ENCODE measurements at regions not wholly inside any gene's neighbourhood (a gene's known extent, or its start where the extent isn't known, plus 50 kb on each side); places are given as distances from the start of the nearest gene placed in this dataset.

DNA sequence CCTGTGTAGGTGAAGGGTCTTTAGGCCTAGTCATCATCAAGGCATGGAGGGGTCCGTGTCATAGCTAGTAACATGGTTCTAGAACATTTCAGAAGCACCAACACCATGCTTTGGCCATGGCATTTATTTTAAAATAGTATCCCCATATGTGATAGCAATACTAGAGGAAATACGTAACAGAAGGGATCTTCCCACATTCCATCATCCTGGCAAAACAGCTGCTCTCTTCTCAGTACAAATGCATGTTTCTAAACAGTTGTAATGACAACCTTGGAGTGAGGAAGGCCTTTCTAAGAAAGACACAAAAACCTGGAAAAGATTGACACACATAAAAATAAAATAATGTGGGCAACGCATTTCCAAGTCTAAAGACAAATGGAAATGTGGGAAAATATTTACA lies 97.6 kb downstream of the GADD45G start:
- intact Hi-C loops (cut with DNase I) = no loop called here
- Histone ChIP-seq H3K27me3 (no peaks in the 10 kb centered on the region), H3K27ac (no peak overlapping the region), H3K36me3 (no peaks in the 10 kb centered on the region), H3K4me1 (peaks cover 0 to 10% of the 10 kb centered on the region in 2 donors), H3K9me3 (no peaks in the 10 kb centered on the region), H3K4me3 (no peak overlapping the region)
- no peak for DNase-seq
- TF ChIP-seq, protein P1, sequence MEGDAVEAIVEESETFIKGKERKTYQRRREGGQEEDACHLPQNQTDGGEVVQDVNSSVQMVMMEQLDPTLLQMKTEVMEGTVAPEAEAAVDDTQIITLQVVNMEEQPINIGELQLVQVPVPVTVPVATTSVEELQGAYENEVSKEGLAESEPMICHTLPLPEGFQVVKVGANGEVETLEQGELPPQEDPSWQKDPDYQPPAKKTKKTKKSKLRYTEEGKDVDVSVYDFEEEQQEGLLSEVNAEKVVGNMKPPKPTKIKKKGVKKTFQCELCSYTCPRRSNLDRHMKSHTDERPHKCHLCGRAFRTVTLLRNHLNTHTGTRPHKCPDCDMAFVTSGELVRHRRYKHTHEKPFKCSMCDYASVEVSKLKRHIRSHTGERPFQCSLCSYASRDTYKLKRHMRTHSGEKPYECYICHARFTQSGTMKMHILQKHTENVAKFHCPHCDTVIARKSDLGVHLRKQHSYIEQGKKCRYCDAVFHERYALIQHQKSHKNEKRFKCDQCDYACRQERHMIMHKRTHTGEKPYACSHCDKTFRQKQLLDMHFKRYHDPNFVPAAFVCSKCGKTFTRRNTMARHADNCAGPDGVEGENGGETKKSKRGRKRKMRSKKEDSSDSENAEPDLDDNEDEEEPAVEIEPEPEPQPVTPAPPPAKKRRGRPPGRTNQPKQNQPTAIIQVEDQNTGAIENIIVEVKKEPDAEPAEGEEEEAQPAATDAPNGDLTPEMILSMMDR (IDR thresholded peaks at IDR 0.05) = no peak
- no peak for ATAC-seq

DNA sequence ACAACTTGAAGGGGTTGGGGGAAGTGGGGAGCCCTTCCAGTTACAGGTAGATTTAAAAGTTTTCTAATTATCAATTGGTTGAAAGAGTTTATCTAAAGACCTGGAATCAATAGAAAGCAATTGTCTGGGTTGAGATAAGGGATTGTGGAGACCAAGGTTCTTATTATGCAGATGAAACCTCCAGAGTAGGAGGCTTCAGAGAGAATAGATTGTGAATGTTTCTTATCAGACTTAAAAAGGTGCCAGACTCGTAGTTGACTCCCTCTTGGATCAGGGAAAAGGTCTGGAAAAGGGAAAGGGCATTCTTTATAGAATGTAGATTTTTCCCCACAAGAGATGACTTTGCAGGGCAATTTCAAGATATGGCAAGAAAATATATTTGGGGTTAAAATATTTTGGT lies 100.8 kb downstream of the GADD45G start:
- Histone ChIP-seq H3K4me1 (peaks cover 0 to 19% of the 10 kb centered on the region in 2 donors), H3K27me3 (no peaks in the 10 kb centered on the region), H3K4me3 (no peak overlapping the region), H3K9me3 (no peaks in the 10 kb centered on the region), H3K27ac (no peak overlapping the region), H3K36me3 (no peaks in the 10 kb centered on the region)
- ATAC-seq (no peak), DNase-seq (no peak)
- intact Hi-C loops (cut with DNase I) = no loop called here
- TF ChIP-seq, protein P1 (IDR thresholded peaks at IDR 0.05) = no peak

DNA sequence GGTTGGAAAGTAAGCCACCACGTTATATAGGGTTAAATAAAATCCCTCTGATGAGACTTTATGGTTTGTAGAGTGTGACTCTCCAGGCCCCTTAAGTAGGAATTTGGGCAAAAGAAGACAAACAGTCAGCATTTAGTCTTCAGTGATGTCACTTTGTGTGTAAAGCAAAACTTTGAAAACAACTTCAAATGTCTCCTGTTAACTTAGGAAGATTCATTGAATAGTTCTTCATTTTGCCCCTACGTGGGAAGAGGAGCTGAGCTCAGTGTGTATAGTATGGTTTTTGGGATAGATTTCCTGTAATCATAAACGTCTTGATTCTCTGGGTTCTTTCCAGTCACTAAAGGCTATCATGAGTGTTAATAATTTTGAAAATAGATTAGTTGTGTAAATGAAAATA lies 101.3 kb downstream of the GADD45G start:
- no peak overlapping the region for H3K27ac ChIP-seq
- TF ChIP-seq, protein P1 (IDR thresholded peaks at IDR 0.05) = no peak
- no peak overlapping the region for H3K4me3 ChIP-seq
- no peak for DNase-seq
- H3K9me3 ChIP-seq = no peaks in the 10 kb centered on the region
- no peaks in the 10 kb centered on the region for H3K27me3 ChIP-seq
- ATAC-seq = no peak
- H3K4me1 ChIP-seq = peaks cover 0 to 22% of the 10 kb centered on the region in 2 donors
- intact Hi-C loops (cut with DNase I) = no loop called here
- H3K36me3 ChIP-seq = no peaks in the 10 kb centered on the region

DNA sequence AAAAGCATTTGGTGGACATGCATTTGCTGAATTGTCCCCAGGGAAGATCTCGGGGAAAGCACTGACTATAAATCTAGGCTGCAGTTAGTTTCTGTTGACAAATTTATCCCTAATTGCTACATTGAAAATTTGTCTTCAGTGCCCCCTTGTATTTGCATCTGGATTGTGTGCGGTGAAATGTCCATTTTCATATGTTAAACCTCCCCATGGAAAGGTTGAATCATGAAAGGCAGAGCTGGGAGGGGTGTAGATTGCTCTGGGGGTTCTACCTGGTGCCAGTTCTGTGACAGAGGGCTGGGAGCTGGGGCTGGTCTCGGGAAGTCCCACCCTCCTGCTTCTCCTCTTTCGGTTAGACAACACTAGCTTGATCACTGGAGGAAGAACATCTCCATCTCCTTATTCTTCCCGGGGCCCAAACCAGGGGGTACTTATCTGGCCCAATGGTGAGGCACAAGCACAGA lies 101.9 kb downstream of the GADD45G start:
- Histone ChIP-seq H3K4me1 (peaks cover 0 to 20% of the 10 kb centered on the region in 2 donors), H3K36me3 (no peaks in the 10 kb centered on the region), H3K4me3 (no peak overlapping the region), H3K27ac (no peak overlapping the region), H3K9me3 (no peaks in the 10 kb centered on the region), H3K27me3 (no peaks in the 10 kb centered on the region)
- DNase-seq (no peak), ATAC-seq (no peak)
- TF ChIP-seq, protein P1 (IDR thresholded peaks at IDR 0.05) = no peak
- intact Hi-C loops (cut with DNase I) = no loop called here

DNA sequence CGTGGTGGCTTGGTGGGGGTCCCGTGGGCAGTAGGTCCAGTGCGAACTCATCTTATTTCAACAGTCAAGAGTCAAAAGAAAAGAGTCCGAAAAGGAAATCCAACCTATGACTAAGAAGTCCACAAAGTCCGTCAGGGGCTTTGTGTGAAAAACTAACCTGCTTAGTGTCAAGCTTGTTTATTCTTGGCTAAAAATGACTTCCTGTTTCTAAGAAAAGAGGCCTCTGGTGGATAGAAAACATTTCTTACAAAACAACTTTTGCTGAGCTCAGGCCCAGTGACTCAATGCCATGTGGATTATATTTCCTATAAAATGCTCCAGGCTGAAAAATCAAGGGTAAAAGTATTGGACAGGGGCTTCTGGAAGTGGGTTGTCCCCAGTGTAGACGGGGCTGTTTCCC lies 105.9 kb downstream of the GADD45G start:
- Histone ChIP-seq H3K9me3 (no peaks in the 10 kb centered on the region), H3K36me3 (no peaks in the 10 kb centered on the region), H3K27ac (peak overlapping the region; percentile 36 to 57), H3K4me1 (peaks cover 0 to 30% of the 10 kb centered on the region in 2 donors), H3K4me3 (no peak overlapping the region), H3K27me3 (no peaks in the 10 kb centered on the region)
- TF ChIP-seq, protein P1 (IDR thresholded peaks at IDR 0.05) = no peak
- ATAC-seq (peak; percentile 54), DNase-seq (peak in 1 of 4 donors; percentile 39)
- intact Hi-C loops (cut with DNase I) = no loop called here
